NCI-H1417 treated with DMSO at 0.1 percent for 48 hours (cell line): ENCODE measurements at regions not wholly inside any gene's neighbourhood (a gene's known extent, or its start where the extent isn't known, plus 50 kb on each side); places are given as distances from the start of the nearest gene placed in this dataset.

Experiments used
- DNase-seq: peaks from one replicate; lab custom pipeline; 2025; lab: John Stamatoyannopoulos, UW

DNA sequence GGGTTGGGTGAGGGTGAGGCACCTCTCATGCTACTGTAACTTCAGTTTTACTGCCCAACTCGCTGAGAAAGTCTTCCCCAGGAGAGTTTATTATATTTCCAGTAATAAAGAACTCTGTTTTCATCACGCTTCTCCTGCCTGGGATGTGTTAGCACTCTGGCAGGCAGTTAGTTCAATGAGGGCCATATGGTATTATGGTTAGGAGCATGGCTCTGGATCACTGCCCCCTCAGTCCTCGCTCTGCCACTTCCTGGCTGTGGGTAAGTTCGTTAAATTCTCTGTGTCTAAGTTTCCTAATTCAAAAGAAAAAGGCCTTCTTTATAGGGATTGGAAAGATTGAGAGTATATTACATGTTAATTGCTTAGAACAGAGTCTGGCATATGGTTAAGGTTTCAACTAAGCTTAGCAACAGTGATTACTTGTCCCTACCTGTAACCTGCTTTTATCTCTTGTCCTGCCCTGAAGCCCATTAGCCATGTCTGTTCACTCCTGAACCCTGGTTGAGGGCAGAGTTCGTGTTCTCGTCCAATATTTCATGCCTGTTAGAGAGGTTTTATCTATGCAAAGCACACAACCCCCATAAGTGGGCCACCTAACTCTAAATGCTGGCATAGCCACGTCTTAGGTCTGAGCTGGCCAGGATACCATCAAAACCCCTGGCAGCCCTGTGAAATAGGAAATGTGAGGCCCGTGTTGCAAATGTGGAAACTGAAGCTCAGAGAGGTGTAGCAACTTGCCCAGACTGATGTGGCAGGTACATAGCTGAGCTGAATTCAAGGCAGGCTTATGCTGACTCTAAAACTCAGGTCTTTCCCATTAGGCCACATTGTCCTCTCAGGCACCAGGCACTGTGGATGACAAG lies 342.5 kb upstream of the JARID2 start:
- DNase-seq, result no peak

- no peak for DNase-seq
These were observed 340.7 kb upstream of the JARID2 start for GRCh38 chr6:14905201-14905600.

GRCh38 chr6:14906621-14907020 lies 339.2 kb upstream of the JARID2 start:
- DNase-seq, result no peak

DNA sequence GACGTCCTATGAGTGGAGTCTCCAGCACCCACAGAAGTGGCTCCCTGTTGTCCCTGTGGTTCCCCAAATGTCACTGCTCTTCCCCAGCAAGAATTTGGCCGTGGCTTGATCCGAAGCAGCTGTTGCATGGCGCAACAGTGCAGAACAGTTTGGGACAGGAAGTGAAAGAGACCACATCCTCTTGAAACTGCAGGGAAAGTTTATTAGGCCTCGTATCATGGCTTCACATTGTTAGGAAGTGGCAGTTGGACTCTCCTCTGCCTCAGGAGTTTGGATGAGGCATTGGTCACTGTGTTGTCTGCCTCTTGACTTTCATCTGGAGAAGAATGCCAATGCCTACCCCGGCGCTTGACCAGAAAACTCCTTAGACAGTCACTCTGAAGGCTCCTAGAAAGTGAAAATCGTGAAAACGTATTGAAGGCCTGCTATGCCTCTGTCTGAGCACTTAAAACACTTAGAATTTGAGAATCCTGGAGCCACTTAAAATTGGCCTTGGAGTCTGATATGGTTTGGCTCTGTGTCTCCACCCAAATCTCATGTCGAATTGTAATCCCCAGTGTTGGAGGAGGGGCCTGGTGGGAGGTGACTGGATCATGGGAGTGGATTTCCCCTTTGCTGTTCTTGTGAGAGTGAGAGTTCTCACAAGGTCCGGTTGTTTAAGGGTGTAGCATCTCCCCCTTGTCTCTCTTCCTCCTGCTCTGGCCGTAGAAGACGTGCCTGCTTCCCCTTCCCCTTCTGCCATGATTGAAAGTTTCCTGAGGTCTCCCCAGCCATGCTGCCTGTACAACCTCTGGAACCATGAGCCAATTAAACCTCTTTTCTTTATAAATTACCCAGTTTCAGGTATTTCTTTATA lies 334.9 kb upstream of the JARID2 start:
- no peak for DNase-seq

DNA sequence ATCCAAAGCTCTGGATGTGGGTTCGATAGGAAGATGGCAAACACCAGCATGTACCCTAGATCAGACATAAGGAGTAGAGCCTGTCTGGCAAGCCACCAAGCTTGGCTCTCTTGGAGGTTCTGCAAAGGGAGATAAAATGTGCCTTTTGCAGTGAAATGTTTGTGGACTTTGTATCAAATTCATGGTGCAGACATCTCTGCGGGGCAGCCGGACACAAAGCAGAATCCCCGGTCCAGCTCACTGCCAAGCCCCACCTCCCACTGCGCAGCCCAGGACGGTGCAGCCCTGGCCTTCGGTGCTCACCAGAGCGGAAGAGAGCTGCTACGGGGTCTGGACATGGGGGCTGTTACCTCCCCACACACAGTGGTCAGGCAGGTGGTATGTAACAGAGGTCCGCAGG lies 333.6 kb upstream of the JARID2 start:
- no peak for DNase-seq

- DNase-seq, result no peak
These were observed 333.2 kb upstream of the JARID2 start for GRCh38 chr6:14912706-14913105.

DNA sequence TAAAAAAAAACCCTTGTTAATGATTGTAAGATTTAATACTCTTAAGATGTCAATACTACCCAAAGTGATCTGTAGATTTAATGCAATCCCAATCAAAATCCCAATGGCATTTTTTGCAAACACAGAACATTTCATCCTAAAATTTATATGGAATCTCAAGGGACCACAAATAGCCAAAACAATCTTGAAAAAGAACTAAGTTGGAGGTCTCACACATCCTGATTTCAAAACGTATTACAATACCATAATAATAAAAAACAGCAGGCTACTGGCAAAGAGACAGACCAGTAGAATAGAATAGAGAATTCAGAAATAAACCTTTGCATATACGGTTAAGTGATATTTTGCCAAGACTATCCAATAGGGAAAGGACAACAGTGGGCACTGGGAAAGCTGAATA lies 331.9 kb upstream of the JARID2 start:
- no peak for DNase-seq

- DNase-seq, result no peak
These were observed 329.7 kb upstream of the JARID2 start for GRCh38 chr6:14915888-14916832.

GRCh38 chr6:14917109-14917910 lies 328.6 kb upstream of the JARID2 start:
- no peak for DNase-seq

DNA sequence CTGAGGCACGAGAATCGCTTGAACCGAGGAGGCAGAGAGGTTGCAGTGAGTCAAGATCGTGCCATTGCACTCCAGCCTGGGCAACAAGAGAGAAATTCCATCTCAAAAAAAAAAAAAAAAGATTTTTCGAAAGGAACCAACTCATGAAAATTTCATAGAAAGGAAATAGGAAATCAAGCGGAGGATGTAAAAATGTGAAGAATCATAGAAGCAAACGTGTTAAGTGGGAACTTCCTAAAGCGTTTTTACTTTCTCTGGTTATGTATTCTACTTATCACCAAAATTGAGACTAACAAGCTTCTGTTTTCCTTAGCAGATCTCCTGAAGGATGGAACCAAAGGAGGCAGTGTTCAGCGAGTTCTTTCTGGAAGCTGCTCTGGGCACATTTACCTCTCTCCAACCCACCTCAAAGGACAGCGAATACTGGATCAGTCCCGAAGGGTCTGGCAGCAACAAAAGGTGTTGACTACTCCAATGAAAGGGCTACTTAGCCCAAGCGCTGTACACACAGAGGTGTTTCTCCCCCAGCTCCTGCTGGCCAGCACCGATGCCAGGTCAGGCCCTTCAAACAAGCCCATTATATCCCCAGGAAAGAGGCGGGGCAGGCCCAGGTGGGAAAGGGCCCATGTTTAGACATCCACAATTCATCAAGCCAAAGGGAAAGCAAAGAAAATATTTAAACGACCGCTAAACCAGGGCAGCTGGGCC lies 327.5 kb upstream of the JARID2 start:
- no peak for DNase-seq

GRCh38 chr6:14919038-14919670 lies 326.7 kb upstream of the JARID2 start:
- DNase-seq, result no peak

- DNase-seq, result no peak
These were observed 325.6 kb upstream of the JARID2 start for GRCh38 chr6:14920276-14920675.

DNA sequence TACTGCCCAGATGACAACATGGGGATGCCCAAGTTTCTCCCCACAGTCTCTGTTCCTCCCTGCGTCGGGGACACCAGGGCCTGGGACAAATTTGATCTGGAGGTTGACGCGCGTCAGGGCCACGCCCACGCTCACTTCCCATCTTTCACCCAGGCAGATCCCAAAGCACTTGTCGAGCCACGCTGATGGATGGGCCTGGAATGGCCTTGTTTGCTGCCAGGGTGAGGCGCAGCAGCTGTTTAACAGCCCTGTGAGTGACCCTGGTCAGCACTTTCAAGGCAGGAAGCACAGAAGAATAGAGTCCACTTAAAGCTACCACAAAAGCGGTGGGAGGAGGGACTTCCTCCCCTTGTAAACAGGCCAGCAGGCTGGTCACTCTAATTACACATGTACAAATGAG lies 324.7 kb upstream of the JARID2 start:
- DNase-seq, result no peak

GRCh38 chr6:14921878-14922671 lies 323.8 kb upstream of the JARID2 start:
- no peak for DNase-seq

- no peak for DNase-seq
These were observed 323.0 kb upstream of the JARID2 start for GRCh38 chr6:14922706-14923460.

DNA sequence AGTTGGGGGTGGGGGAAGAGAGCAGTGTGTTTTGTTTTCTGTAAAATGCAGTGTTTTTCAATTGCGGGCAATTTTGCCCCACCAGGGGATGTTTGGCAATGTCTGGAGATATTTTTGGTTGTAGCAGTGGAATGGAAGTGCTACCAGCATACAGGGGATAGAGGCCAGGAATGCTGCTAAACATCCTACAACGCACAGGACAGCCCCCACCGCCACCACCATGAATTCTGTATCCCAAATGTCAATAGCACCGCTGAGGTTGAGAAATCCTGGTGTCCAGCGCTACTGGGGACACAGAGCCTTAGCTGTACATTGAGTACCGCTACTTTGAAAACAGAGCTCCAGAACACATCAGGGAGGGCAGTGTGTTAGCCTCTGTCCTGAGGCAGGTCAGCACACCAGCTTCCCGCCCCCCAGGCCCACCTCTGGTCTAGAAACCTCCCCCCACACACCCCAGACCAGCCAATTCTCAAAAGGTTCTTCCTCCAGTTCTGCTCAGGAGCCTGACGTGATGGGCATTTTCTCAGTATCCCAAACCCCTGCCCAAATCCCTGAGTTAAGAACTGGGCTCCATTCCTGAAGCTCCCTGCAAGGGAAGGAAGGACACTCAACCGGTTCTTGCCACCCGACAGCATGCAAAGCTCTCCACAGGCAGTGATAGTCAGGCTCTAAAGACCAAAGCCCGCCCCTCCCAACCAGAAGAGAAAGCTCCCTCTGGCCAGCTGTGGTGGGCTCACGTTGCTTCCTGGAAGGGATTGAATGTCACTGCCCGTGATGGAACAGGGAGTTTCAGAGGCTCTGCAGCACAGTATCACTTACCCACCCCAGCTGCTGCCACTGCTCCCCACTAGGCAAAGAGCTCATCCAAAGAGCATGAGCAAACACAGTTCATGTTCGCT lies 321.5 kb upstream of the JARID2 start:
- no peak for DNase-seq

- no peak for DNase-seq
These were observed 320.7 kb upstream of the JARID2 start for GRCh38 chr6:14925025-14925698.
